ENCODE measurements at regions not wholly inside any gene's neighbourhood (a gene's known extent, or its start where the extent isn't known, plus 50 kb on each side); places are given as distances from the start of the nearest gene placed in this dataset.

- TF ChIP-seq CTCF (IDR thresholded peaks at IDR 0.05), result no peak
- TF ChIP-seq POLR2A (IDR thresholded peaks at IDR 0.05), result no peak
These were observed 194.0 kb upstream of the ARHGAP24 start for GRCh38 chr4:85280963-85281362.
